DMS 273 treated with DMSO at 0.1 percent for 48 hours (cell line): ENCODE measurements at regions not wholly inside any gene's neighbourhood (a gene's known extent, or its start where the extent isn't known, plus 50 kb on each side); places are given as distances from the start of the nearest gene placed in this dataset.

Source experiments
- DNase-seq: peaks from one replicate; lab custom pipeline; 2025; lab: John Stamatoyannopoulos, UW

GRCh38 chr15:70323111-70323851 is 225.6 kb upstream of the TLE3 start:
- DNase-seq = no peak

DNA sequence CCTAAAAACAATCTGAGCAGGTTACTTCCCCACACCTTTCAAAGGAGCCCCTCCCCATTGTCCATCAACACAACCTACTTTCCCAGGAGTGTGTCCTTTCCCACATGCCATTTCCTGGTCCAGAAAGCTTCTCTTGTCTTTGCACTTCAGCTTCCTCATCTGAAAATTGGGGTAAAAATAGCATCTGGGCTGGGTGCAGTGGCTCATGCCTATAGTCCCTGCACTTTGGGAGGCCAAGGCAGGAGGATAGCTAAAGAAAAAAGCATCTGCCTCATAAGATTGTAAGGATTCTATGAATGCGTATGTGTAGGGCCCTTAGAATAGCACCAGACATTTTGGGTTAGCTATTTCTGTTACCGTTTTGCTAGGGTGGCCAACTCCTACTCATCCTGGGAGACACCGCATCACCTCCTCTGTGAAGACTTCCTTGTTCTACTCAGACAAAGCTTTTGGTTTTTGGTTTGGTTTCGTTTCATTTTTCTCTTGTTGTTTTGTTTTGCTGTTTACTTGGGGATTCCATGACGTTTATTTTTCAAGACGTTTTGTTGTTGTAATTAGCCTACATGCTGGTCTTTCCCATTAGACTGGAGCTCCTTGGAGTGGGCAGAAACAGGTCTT is 224.4 kb upstream of the TLE3 start:
- no peak for DNase-seq

GRCh38 chr15:70321172-70321819 is 223.6 kb upstream of the TLE3 start:
- no peak for DNase-seq

DNA sequence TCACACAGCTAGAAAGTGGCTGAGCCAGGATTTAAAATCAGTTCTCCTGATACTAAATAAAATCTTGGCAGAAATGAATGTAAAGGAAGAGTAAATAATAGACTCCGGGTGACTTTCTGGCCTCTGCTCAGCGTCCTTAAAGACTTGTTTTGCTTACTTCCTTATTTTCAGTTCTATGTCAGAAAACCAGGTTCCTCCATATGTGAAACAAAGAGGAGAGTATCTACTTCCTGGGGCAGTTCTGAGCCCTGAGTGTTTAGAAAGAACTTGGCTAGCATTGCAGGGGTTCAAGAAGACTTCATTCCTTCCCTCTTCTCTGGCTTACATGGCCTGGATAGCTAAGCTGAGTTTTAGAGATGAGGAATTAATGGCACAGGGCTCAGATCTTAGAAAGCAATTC is 222.8 kb upstream of the TLE3 start:
- DNase-seq = no peak

- no peak for DNase-seq
These were observed 222.4 kb upstream of the TLE3 start for GRCh38 chr15:70320077-70320476.

- DNase-seq = no peak
These were observed 221.7 kb upstream of the TLE3 start for GRCh38 chr15:70319466-70319865.

DNA sequence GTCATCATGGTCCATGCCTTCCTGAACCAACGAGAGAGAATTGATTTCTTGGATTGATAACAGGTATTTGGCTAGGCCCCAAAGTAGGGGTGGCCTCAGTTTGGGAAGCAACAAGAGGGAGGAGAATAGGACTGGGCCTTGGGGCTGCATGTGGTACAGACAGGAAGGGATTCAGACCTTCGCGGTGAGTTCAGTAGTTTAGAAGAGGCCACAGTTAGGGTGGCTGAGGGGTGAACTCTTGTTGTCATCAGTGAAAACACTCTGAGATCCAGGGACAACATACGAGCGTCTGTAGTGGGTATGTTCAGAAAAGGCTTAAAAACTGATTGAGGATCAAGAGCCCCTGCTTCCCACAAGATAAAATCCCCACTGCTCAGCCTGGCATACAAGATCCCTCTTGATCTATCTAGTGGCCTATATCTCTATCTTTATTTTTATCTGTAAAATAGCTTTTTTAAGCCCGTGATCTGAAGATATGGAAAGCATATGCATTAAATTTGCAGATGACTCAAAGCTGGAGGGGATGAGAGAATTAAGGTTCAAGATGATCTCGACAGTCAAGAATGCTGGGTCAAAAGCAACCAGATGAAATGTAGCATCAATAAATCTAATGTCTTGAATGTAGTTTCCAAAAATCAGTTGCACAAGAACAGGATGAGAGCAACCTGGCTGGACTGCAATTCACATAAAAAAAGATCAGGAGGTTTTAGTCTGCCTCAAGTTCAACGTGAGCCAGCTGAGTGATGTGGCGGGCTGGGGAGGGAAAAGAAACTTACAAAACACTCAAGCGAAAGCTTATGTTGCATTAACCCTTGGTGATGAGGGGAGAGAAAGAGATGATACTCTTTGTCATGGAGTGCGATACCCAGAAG is 221.1 kb upstream of the TLE3 start:
- no peak for DNase-seq

DNA sequence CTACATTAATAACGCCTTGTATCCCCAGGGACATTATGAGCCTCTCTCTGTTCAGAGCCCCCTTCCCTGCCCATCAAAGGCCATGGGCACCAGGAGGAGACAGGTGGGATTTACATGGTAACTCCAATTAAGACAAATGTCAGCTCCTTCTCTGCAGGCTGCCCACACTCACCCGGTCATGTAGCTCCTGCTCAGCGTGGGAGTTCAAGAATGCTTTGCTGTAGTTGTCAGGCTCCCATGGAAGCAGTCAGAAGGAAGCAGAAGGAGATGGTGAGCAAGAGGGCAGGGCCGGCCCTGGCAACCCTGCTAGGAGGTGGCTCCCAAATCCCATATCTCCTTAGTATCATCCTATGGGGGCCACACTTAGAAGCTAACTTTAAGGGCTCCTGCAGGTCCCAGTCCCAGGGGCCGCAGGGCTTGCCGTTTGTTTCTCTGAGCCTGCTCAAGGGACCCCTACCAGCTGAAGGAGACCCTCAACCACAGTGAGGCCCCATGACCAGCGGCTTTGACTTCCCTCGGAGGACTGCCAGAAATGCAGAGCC is 218.4 kb upstream of the TLE3 start:
- DNase-seq = no peak

- no peak for DNase-seq
These were observed 217.7 kb upstream of the TLE3 start for GRCh38 chr15:70315431-70315830.

- no peak for DNase-seq
These were observed 217.0 kb upstream of the TLE3 start for GRCh38 chr15:70314688-70315087.

DNA sequence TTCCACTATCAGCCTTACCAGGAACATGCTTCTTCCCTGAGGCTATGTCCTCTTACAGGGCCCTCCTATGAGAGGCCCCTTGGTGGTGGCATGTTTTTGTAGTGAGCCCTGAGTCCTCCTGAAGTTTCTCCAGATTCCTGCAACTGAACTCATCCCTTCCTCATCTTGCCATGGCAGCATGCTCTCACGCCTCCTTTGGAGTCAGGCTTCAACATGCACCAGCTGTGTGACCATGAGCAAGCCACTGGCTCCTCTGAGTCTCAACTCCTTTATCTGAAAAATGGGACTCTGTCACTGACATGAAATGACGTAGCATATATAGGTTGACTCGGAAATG is 216.3 kb upstream of the TLE3 start:
- DNase-seq = no peak

GRCh38 chr15:70313099-70314017 is 215.6 kb upstream of the TLE3 start:
- DNase-seq = no peak

- DNase-seq = no peak
These were observed 214.1 kb upstream of the TLE3 start for GRCh38 chr15:70311821-70312220.

- DNase-seq = no peak
These were observed 212.0 kb upstream of the TLE3 start for GRCh38 chr15:70309716-70310115.

DNA sequence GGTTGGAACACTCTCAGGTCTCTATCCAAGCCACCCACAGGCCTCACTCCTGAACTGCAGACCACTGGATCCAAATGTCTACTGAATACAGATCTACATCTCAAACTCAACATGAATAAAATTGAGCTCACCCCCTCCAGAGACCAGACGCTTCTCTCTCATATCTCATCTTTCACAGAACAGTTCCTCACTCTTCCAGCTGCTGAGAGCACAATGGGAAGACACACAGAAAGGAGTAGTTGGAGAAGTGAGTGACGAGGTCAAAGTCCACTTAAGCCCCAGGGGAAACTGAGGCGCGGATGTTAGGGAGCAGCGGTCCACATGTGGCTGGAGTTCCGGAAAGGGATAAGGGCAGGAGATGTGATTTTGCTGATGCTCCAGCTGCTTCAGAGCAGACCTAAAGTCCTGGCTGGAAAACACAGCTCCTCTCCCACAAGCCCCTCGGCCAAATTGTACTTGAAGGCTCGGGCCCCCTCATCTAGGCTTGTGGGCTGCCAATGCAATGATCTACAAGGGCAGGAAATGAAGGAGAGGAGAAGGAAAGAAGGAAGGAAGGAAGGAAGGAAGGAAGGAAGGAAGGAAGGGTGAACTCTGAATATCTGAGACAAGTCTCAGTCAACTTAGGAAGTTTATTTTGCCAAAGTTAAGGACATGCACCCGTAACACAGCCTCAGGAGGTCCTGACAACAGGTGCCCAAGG is 211.2 kb upstream of the TLE3 start:
- no peak for DNase-seq

DNA sequence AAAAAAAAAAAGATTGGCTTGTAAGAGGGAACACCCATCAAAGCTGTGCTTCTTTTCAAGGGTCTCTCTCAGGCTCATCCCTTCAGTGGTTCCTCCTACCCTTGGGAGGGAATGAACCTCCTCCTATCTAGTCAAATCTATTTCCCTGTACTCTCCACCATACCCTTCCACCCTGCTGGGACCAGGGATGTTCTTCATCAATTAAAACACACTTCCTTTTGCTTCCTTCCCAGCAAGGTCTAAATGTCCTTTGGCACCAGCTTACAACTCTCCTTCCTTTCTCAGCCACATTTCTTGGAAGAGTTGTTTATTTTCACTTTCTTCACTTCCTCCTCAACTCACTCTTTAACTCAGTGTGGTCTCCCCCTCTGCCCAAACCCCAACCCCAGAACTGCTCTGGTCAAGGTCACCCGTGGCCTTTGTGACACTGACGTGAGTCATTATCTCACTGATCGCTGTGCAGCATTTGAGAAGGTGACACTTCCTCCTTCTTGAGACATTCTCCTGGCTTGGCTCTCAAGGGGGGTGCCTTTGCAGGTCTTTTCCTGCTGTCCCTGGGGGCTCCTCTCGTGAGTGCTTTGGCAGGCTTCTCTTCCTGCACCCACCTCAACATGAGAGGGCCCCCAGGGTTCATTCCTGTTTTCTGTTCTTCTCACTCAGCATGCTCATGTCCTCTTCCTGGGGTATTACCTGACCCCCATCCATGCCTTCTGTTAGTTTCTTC is 210.5 kb upstream of the TLE3 start:
- DNase-seq = no peak

GRCh38 chr15:70306582-70306981 is 208.9 kb upstream of the TLE3 start:
- DNase-seq = no peak

- no peak for DNase-seq
These were observed 208.4 kb upstream of the TLE3 start for GRCh38 chr15:70306081-70306480.

DNA sequence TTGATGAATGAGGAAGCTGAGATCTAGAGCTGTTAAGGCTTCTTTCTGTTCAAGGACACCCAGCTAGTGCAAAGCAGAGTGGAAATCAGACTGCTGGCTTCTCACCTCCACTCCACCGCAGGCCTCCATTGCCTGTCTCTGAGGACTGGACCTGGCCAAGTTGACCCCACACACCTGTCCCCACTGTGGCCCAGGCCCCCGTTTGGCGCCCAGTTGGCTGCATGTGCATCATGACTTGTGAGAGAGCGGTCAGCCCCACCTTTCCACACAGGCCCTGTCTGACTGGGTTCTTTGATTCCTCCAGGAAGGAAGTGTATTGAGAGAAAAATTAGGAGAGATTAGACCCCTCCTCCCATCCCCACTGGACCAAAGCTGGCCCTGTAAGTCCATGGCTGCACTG is 206.3 kb upstream of the TLE3 start:
- no peak for DNase-seq

- no peak for DNase-seq
These were observed 204.6 kb upstream of the TLE3 start for GRCh38 chr15:70302360-70302759.
